HG03039 (cell line): ENCODE measurements at regions not wholly inside any gene's neighbourhood (a gene's known extent, or its start where the extent isn't known, plus 50 kb on each side); places are given as distances from the start of the nearest gene placed in this dataset.
"Not testable (repeated sequence)": the region's sequence is repeated elsewhere in the genome, so short reads cannot be mapped to it uniquely, and the experiment has no call there.

ENCODE experiments used
- ATAC-seq: cut with Tn5 transposase; IDR thresholded peaks from one replicate; pipeline ENCODE4 v1.9.1; 2021; ENCODE audit warnings: mild to moderate bottlenecking, moderate library complexity; ENCODE audit not compliant: unreplicated experiment

DNA sequence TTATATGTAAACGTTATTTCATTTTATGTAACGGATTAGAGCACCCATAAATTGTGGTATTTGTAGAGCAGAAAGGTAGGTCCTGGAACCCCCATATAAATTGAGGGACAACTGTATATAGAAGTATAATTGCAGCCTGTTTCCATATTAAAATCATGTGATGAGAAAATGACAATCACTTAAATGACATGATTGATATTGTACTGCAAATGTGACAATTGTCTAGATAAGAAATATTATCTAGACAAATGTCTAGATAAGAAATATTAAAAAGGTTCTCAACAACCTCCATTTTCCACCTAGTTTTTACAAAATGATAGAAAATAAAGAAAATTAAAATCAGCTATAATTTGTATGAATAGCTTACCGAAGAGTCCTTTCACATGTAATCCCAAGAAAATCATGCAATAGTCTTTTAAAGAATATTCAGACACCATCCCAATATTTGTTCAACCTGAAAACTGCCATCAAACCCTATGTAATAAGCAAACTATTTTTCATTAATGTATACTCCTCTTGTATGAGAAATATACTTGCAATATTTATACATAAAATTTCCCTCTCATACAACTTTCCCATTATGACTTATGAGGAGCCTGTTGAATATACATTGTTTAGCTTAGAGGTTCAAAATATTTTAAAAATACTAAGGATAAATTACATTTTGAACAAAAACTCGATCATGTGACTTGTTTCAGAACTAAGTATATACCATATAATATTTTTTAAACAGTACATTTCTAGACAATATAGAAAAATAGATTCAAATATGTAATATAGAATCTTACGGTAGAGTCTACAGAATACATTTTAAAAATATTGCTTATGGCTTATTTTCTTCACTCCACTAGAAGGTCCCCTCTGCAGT is 153.2 kb downstream of the CRPPA start:
- no peak for ATAC-seq

DNA sequence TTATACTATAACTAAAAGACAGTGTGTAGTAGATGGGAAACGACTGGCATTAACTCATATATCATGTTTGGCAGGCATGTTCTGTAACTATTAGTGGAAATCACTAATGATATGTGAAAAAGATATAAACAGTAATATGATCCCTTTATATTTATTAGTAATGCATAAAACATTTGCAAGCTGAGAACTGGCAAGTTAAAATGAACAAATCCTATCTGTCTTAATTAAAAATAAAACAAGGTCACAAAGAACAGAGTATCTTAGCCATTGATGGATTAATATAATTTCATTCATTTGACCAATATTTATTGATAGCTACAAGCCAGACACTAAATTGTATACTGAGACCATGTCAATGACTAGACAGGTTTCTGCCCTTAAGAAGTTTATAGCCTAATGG is 154.5 kb downstream of the CRPPA start:
- ATAC-seq = no peak

GRCh38 chr7:16266470-16266869 is 154.9 kb downstream of the CRPPA start:
- ATAC-seq = not testable (repeated sequence)

GRCh38 chr7:16265863-16266458 is 155.4 kb downstream of the CRPPA start:
- no peak for ATAC-seq

DNA sequence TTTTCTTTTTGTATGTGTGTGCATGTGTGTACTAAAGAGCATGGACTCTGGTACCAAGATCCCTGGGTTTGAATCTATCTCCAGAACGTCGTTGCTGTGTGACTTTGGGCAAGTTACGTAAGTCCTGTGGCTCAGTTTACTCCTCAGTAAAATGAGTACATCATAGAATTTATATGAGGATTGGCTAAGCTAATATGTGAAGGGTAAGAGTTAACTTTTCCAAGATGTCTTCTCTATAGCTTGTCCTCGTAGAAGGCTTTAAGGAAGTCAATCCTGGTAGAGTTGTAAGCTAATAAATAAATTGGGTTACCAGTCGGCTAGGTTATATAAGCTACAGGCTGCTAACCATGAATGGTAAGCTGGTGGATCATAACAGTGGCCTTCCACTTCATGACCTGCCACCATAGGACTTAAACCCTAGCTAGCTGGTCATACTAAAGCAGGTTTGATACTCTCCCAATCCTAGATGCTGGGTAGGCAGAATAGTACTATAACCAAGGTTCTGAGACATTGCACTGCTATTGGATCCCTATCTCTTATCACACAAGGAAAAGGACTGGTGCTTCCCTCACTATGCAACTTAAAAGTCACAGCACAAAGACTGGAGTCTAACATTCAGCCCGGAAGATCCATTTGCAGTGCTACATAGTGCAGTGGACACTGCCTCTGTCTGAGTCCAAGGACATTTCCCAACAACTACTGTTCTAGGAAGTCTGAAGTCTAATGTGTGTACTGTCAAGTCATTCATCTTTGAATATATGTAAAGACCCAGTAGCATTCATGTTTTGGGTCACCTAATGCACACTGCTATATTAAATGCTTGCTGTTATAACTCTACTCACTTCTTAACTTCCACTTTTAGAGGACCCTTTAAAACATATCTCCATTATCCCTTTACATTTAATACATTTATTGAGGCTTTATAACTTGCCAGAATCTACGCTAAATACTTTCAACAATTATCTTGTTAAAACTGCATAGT is 156.2 kb downstream of the CRPPA start:
- ATAC-seq = no peak

DNA sequence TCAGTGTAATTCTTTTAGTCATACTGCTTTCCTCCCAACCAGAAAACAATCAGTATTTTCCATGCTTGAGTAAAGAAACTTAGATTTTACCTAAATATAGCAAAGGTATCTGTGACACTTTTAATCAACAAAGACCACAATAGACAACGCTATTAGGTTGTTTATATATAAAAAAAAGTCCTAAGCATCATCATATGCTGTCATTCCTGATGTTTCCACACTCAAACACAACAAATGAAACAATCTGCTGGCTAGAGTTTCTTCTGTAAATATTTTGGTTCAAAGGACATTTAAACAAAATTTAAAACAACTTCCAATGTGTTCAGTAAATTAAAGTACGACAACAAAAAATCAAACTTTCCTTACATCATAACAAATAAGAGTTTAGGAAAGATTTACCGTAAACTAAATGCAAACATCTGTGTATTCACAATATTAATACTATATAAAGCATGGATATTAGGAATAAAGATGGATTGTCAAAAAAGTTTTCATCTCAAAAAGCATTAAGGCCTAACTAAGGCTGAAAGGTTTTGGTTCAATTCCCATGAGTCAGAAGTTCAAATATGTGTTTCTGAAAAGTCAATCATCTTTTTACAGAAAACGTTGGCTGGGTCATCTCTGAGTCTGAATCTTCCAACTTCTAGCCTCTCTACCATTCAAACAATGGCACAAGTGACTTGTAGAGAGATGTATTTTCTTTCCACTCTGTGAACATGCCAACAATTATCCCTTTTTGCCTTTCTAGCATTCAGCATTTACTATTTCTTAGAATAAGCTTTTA is 157.1 kb downstream of the CRPPA start:
- ATAC-seq = no peak

DNA sequence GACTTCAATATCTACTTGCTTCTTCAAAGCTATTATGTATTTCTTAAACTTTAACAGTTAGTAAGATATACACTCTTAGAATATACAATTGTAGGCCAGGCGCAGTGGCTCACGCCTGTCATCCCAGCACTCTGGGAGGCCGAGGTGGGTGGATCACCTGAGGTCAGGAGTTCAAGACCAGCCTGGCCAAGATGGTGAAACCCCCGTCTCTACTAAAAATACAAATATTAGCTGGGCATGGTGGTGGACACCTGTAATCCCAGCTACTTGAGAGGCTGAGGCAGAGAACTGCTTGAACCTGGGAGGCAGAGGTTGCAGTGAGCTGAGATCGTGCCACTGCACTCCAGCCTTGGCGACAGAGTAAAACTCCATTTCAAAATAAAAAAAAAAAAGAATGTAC is 158.0 kb downstream of the CRPPA start:
- not testable (repeated sequence) for ATAC-seq

GRCh38 chr7:16261654-16262053 is 159.7 kb downstream of the CRPPA start:
- no peak for ATAC-seq

DNA sequence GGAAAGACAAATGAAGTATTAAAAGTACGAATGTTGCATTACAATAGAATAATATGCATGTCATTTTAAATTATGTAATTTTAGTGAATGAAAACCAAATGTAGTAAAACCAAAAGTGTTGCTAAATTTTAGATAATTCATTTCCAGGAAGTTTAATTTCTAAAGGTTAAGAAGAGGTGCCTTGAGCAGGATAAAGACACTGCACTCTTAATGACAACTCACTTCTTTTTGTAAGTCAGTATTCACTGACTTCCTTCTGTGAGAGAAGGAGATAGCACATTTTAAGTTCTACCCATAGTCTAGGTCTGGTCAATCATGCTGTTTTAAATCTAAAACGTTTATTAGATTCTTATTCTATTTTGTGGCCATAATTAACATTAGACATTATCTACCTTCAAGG is 160.2 kb downstream of the CRPPA start:
- ATAC-seq = no peak

- no peak for ATAC-seq
Measured at GRCh38 chr7:16260236-16260728, 161.1 kb downstream of the CRPPA start.

- ATAC-seq = not testable (repeated sequence)
Measured at GRCh38 chr7:16256419-16256818, 164.9 kb downstream of the CRPPA start.

DNA sequence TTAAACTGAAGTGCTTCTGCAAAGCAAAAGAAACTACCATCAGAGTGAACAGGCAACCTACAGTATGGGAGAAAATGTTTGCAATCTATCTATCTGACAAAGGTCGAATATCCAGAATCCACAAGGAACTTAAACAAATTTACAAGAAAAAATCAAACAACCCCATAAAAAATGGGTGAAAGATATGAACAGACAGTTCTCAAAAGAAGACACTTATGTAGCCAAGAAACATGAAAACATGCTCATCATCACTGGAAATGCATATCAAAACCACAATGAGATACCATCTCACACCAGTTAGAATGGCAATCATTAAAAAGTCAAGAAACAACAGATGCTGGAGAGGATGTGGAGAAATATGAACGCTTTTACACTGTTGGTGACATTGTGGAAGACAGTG is 165.4 kb downstream of the CRPPA start:
- ATAC-seq = not testable (repeated sequence)

- not testable (repeated sequence) for ATAC-seq
Measured at GRCh38 chr7:16250655-16251054, 170.7 kb downstream of the CRPPA start.

DNA sequence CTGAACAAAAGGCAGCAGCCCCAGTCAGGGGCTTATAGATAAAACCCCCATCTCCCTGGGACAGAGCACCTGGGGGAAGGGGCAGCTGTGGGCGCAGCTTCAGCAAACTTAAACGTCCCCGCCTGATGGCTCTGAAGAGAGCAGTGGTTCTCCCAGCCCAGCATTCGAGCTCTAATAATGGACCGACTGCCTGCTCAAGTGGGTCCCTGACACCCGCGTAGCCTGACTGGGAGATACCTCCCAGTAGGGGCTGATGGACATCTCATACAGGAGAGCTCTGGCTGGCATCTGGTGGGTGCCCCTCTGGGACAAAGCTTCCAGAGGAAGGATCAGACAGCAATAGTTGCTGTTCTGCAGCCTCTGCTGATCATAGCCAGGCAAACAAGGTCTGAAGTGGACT is 172.1 kb downstream of the CRPPA start:
- ATAC-seq = not testable (repeated sequence)

- not testable (repeated sequence) for ATAC-seq
Measured at GRCh38 chr7:16248556-16248955, 172.8 kb downstream of the CRPPA start.

DNA sequence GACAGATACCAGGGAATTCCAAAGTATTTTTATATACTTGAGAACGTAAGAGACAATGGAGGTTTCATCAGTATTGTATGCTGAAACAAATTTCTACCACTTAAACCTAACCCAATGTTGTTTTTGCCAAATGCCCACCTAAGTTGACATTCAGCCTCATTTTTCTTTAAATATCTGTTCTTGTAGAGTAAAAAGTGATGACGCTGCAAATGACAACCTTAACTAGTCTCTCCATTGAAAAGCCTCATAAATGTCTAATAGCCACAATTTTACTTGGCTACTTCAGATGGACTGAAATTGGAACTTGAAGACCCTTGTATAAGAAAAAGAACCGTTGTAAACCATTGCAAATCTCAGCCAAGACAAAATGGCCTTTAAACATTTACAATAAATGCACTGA is 176.9 kb downstream of the CRPPA start:
- no peak for ATAC-seq

DNA sequence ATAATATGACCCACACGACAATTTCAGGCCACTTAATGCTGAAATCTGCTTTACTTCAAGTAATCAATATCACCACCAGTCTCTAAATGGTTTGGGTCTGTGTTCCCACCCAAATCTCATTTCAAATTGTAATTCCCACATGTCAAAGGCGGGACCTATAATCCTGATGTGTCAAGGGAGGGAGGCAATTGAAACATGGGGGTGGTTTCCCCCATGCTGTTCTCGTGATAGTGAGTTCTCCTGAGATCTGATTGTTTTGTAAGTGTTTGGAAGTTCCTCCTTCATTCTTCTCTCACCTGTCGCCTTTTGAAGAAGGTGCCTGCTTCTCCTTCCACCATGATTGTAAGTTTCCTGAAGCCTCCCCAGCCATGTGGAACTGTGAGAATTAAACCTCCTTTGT is 178.4 kb downstream of the CRPPA start:
- no peak for ATAC-seq

DNA sequence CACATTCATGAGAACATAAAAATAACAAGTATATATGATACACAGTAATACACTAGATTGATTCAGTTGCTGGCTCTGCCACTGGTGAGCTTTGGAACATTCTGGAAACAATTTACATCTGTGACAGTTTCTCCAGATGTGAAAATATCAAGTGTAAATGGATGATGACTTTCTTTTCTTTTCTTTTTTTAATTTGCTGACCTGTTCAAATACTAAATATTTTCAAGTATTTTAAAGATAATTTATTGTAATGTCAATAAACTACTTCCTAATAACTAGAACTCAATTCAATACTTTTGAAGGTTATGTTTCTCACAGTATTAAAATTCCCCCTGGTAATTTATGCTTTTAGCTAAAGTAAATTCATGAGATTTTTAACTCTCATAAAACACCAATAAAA is 180.3 kb downstream of the CRPPA start:
- ATAC-seq = no peak

DNA sequence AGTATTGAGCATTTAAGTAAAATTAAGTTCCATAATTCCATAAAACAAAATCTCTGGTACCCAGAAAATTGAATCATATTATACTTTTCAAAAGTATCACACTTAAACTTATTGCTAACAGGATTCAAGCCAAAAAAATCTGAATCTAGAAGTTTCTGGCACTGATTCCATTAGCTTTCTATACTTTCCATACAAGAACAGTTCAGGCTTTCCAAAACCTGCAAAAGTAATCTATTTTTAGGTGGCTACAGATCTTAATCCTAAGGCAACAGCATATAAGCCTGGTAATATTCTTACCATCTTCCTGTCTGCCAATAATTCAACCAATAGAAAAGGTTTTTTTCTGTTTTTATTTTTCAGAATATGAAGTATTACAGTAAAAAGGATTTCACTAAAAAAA is 185.0 kb downstream of the CRPPA start:
- ATAC-seq = no peak
